Endothelial cell of umbilical vein (primary cell): ENCODE measurements at regions not wholly inside any gene's neighbourhood (a gene's known extent, or its start where the extent isn't known, plus 50 kb on each side); places are given as distances from the start of the nearest gene placed in this dataset.

Experiments used
- BruUV-seq: library from RNA; stranded (reverse); fragments of 400-500 nt; replicated peaks from 2 replicates; lab custom pipeline; 2021; lab: Mats Ljungman, UMichigan
- CTCF ChIA-PET: fragments of 300-600, 350-600 bp; sonication (Branson Sonifier 250); formaldehyde crosslinking; loops from one replicate; lab custom pipeline; 2021; ENCODE audit warnings: antibody characterized with exemption, inconsistent platforms; lab: Charles Lee
- POLR2A ChIA-PET: fragments of 300-600, 350-600 bp; sonication (Branson Sonifier 250); formaldehyde crosslinking; loops from one replicate; lab custom pipeline; 2021; ENCODE audit warnings: antibody characterized with exemption, inconsistent platforms; lab: Charles Lee
- DNase-seq: peaks from one replicate; pipeline ENCODE4 v3.0.0-alpha.2; 2011; ENCODE audit warnings: low read depth, low spot score
- FAIRE-seq: peaks from 2 replicates; lab custom pipeline; 2011; peaks lifted over from hg19 to GRCh38; lab: Jason Lieb, UNC
- H2AFZ ChIP-seq: 2 replicates; pipeline ENCODE4 v1.6.0; 2012; ENCODE audit warnings: low read depth, low read length, control low read depth, inconsistent platforms
- H3K27ac ChIP-seq: 2 replicates; pipeline ENCODE4 v1.5.1; 2011; ENCODE audit warnings: low read depth, mild to moderate bottlenecking, control low read depth, low read length, moderate library complexity; ENCODE audit not compliant: insufficient read depth
- H3K27me3 ChIP-seq, 2 experiments: 2 replicates each; pipeline versions ENCODE4 v1.6.0 to v1.6.1; 2011; ENCODE audit warnings: low read length in 2 of 2, mixed read lengths in 1 of 2; ENCODE audit not compliant: control insufficient read depth in 2 of 2, insufficient read depth in 2 of 2
- H3K36me3 ChIP-seq, 2 experiments: 2 replicates in 1 of 2; 3 replicates in 1 of 2; pipeline ENCODE4 v1.5.1; 2011; ENCODE audit warnings: low read length in 2 of 2, mild to moderate bottlenecking in 1 of 2, moderate library complexity in 1 of 2; ENCODE audit not compliant: control insufficient read depth in 2 of 2, insufficient read depth in 2 of 2; ENCODE audit errors: extremely low read depth in 1 of 2
- H3K4me1 ChIP-seq: 3 replicates; pipeline ENCODE4 v1.5.1; 2011; ENCODE audit warnings: mild to moderate bottlenecking, low read length; ENCODE audit not compliant: control insufficient read depth, insufficient read depth; ENCODE audit errors: extremely low read depth
- H3K4me2 ChIP-seq: 2 replicates; pipeline ENCODE4 v1.6.1; 2011; ENCODE audit warnings: low read length, control low read depth, mixed read lengths; ENCODE audit not compliant: insufficient read depth
- H3K4me3 ChIP-seq, 3 experiments: fragments of 200-600 bp in 1 of 3; sonication (generic), shearing (Covaris generic) in 1 of 3; replicated peaks in 1 of 3; 2 replicates each; pipeline ENCODE4 v1.5.1; 2011 to 2016; ENCODE audit warnings: control low read depth in 3 of 3, low read length in 3 of 3, mild to moderate bottlenecking in 2 of 3, inconsistent platforms in 1 of 3, low read depth in 1 of 3, moderate library complexity in 1 of 3; ENCODE audit not compliant: insufficient read depth in 1 of 3
- H3K79me2 ChIP-seq: 2 replicates; pipeline ENCODE4 v1.6.0; 2012; ENCODE audit warnings: low read length, inconsistent platforms; ENCODE audit not compliant: control insufficient read depth, insufficient read depth
- H3K9ac ChIP-seq: replicated peaks from 2 replicates; pipeline ENCODE3; 2011; ENCODE audit warnings: low read length, control low read depth; ENCODE audit not compliant: insufficient read depth; ENCODE audit errors: extremely low read depth
- H3K9me1 ChIP-seq: replicated peaks from 3 replicates; pipeline ENCODE4 v1.6.0; 2011; ENCODE audit warnings: mild to moderate bottlenecking, low read length; ENCODE audit not compliant: control insufficient read depth, insufficient read depth; ENCODE audit errors: extremely low read depth
- H3K9me3 ChIP-seq: replicated peaks from 2 replicates; pipeline ENCODE4 v1.5.1; 2012; ENCODE audit warnings: low read length, inconsistent platforms; ENCODE audit not compliant: control insufficient read depth, insufficient read depth
- H4K20me1 ChIP-seq: replicated peaks from 2 replicates; pipeline ENCODE3; 2011; ENCODE audit warnings: mild to moderate bottlenecking, low read length; ENCODE audit not compliant: control insufficient read depth, insufficient read depth; ENCODE audit errors: extremely low read depth
- CTCF ChIP-seq, 2 donors: IDR thresholded peaks; 1 replicate in 1 of 2; 2 replicates in 1 of 2; pipeline ENCODE4 v1.5.1; 2011; ENCODE audit warnings: low read length in 2 of 2, mild to moderate bottlenecking in 2 of 2, moderate library complexity in 2 of 2, control low read depth in 1 of 2, inconsistent platforms in 1 of 2, low read depth in 1 of 2; ENCODE audit not compliant: insufficient read depth in 1 of 2; ENCODE audit errors: extremely low read depth in 1 of 2
- EZH2 ChIP-seq: IDR thresholded peaks from 2 replicates; pipeline ENCODE4 v1.6.1; 2012; ENCODE audit warnings: borderline replicate concordance, low read depth, mild to moderate bottlenecking, moderate library complexity, low read length, inconsistent platforms; ENCODE audit not compliant: severe bottlenecking
- FOS ChIP-seq: IDR thresholded peaks from 2 replicates; pipeline ENCODE4 v1.6.1; 2011; ENCODE audit warnings: mild to moderate bottlenecking, low read length, moderate library complexity, borderline replicate concordance; ENCODE audit not compliant: insufficient read depth
- GATA2 ChIP-seq: IDR thresholded peaks from 2 replicates; pipeline ENCODE4 v1.7.0; 2011; ENCODE audit warnings: low read depth, mild to moderate bottlenecking, moderate library complexity, mixed read lengths, low read length; ENCODE audit not compliant: insufficient read length, insufficient read depth
- JUN ChIP-seq: IDR thresholded peaks from 2 replicates; pipeline ENCODE4 v1.6.1; 2011; ENCODE audit warnings: borderline replicate concordance, low read depth; ENCODE audit not compliant: insufficient read length, insufficient read depth
- MYC ChIP-seq: IDR thresholded peaks from one replicate; pipeline ENCODE4 v1.6.1; 2011; ENCODE audit warnings: mild to moderate bottlenecking, low read depth, low read length
- POLR2A ChIP-seq: IDR thresholded peaks from 2 replicates; pipeline ENCODE4 v1.6.1; 2012; ENCODE audit warnings: low read depth, mild to moderate bottlenecking, control low read depth, low read length
- POLR2AphosphoS5 ChIP-seq: IDR thresholded peaks from 2 replicates; pipeline ENCODE4 v1.6.1; 2012; ENCODE audit warnings: low read depth, mild to moderate bottlenecking, control low read depth, low read length, moderate library complexity; ENCODE audit not compliant: insufficient read depth
- dilution Hi-C: fragments of 300-500 bp; cut with MboI; formaldehyde crosslinking; loops from one replicate; pipeline ENCODE4 v1.15.0; 2019; ENCODE audit warnings: low sequenced_read_pairs; ENCODE audit not compliant: extremely low pct_ligation_motif_present
- intact Hi-C: fragments of 100-400 bp; cut with micrococcal nuclease; formaldehyde crosslinking; loops from one replicate; pipeline ENCODE4 v1.10.0; 2022
- TF ChIP-seq, protein P1 (sequence below): IDR thresholded peaks from 2 replicates; pipeline ENCODE4 v1.6.1; 2011; ENCODE audit not compliant: insufficient read depth, insufficient read length

DNA sequence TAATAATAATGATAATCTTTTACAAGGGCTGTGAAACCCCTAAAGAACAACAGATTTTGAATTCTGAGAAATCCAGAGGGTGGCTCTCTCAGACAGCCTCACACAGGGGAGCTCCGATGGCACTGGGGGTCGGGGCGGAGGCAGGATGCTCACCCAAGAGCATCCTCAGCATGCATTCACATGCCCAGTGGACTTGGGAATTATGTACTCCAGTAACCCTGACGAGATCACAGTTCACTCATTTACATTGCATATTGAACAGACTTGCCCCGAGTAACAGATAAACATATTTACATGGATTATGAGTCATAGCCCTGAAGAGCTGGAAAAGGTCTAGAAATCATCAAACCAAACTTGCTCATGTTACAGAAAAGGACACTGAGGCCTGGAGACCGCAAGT is 482.7 kb upstream of the JARID2 start:
- Histone ChIP-seq H3K4me2 (no peak overlapping the region), H3K27ac (no peak overlapping the region), H3K4me3 (no peak overlapping the region), H3K4me1 (no peaks in the 10 kb centered on the region), H3K9me3 (peaks cover 2% of the 10 kb centered on the region), H3K27me3 (no peaks in the 10 kb centered on the region), H3K79me2 (no peaks in the 10 kb centered on the region), H3K9ac (no peak overlapping the region), H3K9me1 (no peaks in the 10 kb centered on the region), H3K36me3 (no peaks in the 10 kb centered on the region), H2AFZ (no peak overlapping the region), H4K20me1 (no peaks in the 10 kb centered on the region)
- no TSS peak for BruUV-seq
- TF ChIP-seq POLR2AphosphoS5 (no peak), EZH2 (no peak), JUN (no peak), POLR2A (no peak), CTCF (IDR thresholded peaks at IDR 0.05; ENCODE audit: extremely low read depth in 1 of 2, insufficient read depth in 1 of 2, low read depth in 1 of 2, low read length in 2 of 2) (no peak), GATA2 (no peak), FOS (no peak), MYC (no peak)
- TF ChIP-seq, protein P1, sequence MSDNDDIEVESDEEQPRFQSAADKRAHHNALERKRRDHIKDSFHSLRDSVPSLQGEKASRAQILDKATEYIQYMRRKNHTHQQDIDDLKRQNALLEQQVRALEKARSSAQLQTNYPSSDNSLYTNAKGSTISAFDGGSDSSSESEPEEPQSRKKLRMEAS = no peak
- CTCF ChIA-PET = no interaction called here
- intact Hi-C loops = no loop called here
- DNase-seq (no peak), FAIRE-seq (no peak)
- POLR2A ChIA-PET = no interaction called here
- dilution Hi-C loops = no loop called here
